AG04450 (cell line): ENCODE measurements at regions not wholly inside any gene's neighbourhood (a gene's known extent, or its start where the extent isn't known, plus 50 kb on each side); places are given as distances from the start of the nearest gene placed in this dataset.

Experiments used
- CTCF ChIA-PET: fragments of 300-600, 350-600 bp; formaldehyde crosslinking; extraction: SDS; loops from one replicate; lab custom pipeline; 2022; ENCODE audit warnings: antibody characterized with exemption, inconsistent platforms; lab: Charles Lee
- POLR2A ChIA-PET: fragments of 350-600 bp; formaldehyde crosslinking; extraction: SDS; loops from one replicate; lab custom pipeline; 2021; ENCODE audit warnings: antibody characterized with exemption, inconsistent platforms; lab: Yijun Ruan, JAX
- DNase-seq: peaks from one replicate; pipeline ENCODE4 v3.0.0-alpha.2; 2011; ENCODE audit warnings: low read depth, low spot score
- H3K27ac ChIP-seq: one replicate; pipeline ENCODE4 v1.5.1; 2012; ENCODE audit warnings: low read depth, low read length, control low read depth
- H3K27me3 ChIP-seq: one replicate; pipeline ENCODE4 v1.6.0; 2012; ENCODE audit warnings: low read length; ENCODE audit not compliant: control insufficient read depth, insufficient read depth
- H3K4me3 ChIP-seq: 2 replicates; pipeline ENCODE4 v1.5.1; 2011; ENCODE audit warnings: mild to moderate bottlenecking, low read depth, low read length, control low read depth
- H3K9me3 ChIP-seq: 2 replicates; pipeline ENCODE4 v1.5.1; 2012; ENCODE audit warnings: low read length; ENCODE audit not compliant: control insufficient read depth, insufficient read depth
- CTCF ChIP-seq: IDR thresholded peaks from 2 replicates; pipeline ENCODE4 v1.5.1; 2011; ENCODE audit warnings: low read depth, low read length, control low read depth, inconsistent platforms

- TF ChIP-seq CTCF, result no peak
- Histone ChIP-seq H3K27me3 (no peaks in the 10 kb centered on the region), H3K27ac (no peak overlapping the region), H3K9me3 (peaks cover 2% of the 10 kb centered on the region; the same call in 1 of the 2 replicates), H3K4me3 (no peak overlapping the region)
- no peak for DNase-seq
- ChIA-PET CTCF (no interaction called here), POLR2A (no interaction called here)
These were observed 1170.5 kb upstream of the AGA start for GRCh38 chr4:178612733-178613132.

- Histone ChIP-seq H3K9me3 (peaks cover 12% of the 10 kb centered on the region), H3K4me3 (no peak overlapping the region), H3K27ac (no peak overlapping the region), H3K27me3 (no peaks in the 10 kb centered on the region)
- no peak for DNase-seq
- ChIA-PET CTCF (no interaction called here), POLR2A (no interaction called here)
- TF ChIP-seq CTCF, result no peak
These were observed 1190.2 kb upstream of the AGA start for GRCh38 chr4:178632415-178632814.

- CTCF ChIA-PET, result no interaction called here
These were observed 1191.0 kb upstream of the AGA start for GRCh38 chr4:178633263-178633662.

DNA sequence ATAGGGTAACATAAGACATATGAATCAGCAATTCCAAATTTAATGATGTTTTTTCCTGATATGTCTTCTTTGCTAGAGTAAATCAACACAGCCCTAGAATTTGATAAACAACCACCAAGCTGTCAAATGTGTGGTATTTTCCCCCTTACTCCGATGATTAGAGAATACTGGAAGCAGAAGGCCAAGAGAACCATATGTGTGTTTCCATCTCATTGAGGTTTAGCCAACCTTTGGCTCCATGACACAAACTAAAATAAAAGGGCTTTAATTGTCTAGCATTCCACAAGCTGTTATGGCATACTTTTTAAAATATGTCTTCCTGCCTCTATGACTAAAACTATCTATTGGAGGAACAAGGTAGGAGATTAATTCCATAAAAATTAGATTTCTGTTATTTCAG lies 1222.4 kb upstream of the AGA start:
- POLR2A ChIA-PET, result no interaction called here
- no peak for TF ChIP-seq CTCF
- no peaks in the 10 kb centered on the region for H3K9me3 ChIP-seq
- CTCF ChIA-PET, result no interaction called here
- H3K27me3 ChIP-seq, result no peaks in the 10 kb centered on the region
- no peak for DNase-seq
- H3K4me3 ChIP-seq, result no peak overlapping the region
- H3K27ac ChIP-seq, result no peak overlapping the region

More at GRCh38 chr4:178633263-178633662, 1191.0 kb upstream of the AGA start:
- H3K4me3 ChIP-seq, result no peak overlapping the region
- no peaks in the 10 kb centered on the region for H3K27me3 ChIP-seq
- POLR2A ChIA-PET, result no interaction called here
- DNase-seq, result no peak
- TF ChIP-seq CTCF, result no peak
- peaks cover 10% of the 10 kb centered on the region for H3K9me3 ChIP-seq
- no peak overlapping the region for H3K27ac ChIP-seq

- no peak for DNase-seq
- ChIA-PET POLR2A (no interaction called here), CTCF (no interaction called here)
- no peaks in the 10 kb centered on the region for H3K27me3 ChIP-seq
- no peak for TF ChIP-seq CTCF
- H3K4me3 ChIP-seq, result no peak overlapping the region
- no peak overlapping the region for H3K27ac ChIP-seq
- no peaks in the 10 kb centered on the region for H3K9me3 ChIP-seq
These were observed 1223.7 kb upstream of the AGA start for GRCh38 chr4:178665916-178666315.
